Mucosa of descending colon (tissue), 3 donors: ENCODE measurements at regions not wholly inside any gene's neighbourhood (a gene's known extent, or its start where the extent isn't known, plus 50 kb on each side); places are given as distances from the start of the nearest gene placed in this dataset.

ENCODE experiments used
- ATAC-seq: fragments of 200-7000 bp; cut with Tn5 transposase; one replicate; pipeline ENCODE4 v1.9.1; 2020; ENCODE audit warnings: mild to moderate bottlenecking, moderate library complexity
- DNase-seq, 3 donors: peaks; one replicate each; pipeline ENCODE4 v3.0.0-alpha.2; 2020
- H3K36me3 ChIP-seq: fragments of 200-600 bp; one replicate; pipeline ENCODE4 v1.8.0; 2021; ENCODE audit warnings: low read depth, mild to moderate bottlenecking
- H3K4me1 ChIP-seq: fragments of 200-600 bp; one replicate; pipeline ENCODE4 v1.8.0; 2021; ENCODE audit warnings: low read depth, mild to moderate bottlenecking
- H3K4me3 ChIP-seq: fragments of 200-600 bp; one replicate; pipeline ENCODE4 v1.8.0; 2021; ENCODE audit warnings: mild to moderate bottlenecking
- H3K9me3 ChIP-seq: fragments of 200-600 bp; one replicate; pipeline ENCODE4 v1.8.0; 2021; ENCODE audit warnings: mild to moderate bottlenecking
- intact Hi-C, 2 donors: fragments of 100-400 bp; cut with DNase I in 1 of 2; cut with micrococcal nuclease in 1 of 2; formaldehyde crosslinking; loops; one replicate each; pipeline versions ENCODE4 v1.11.0 to v1.11.1; 2022; cut with DNase I, micrococcal nuclease
- TF ChIP-seq, protein P1 (sequence below): fragments of 200-600 bp; IDR thresholded peaks from one replicate; pipeline ENCODE4 v1.8.0; 2022; ENCODE audit warnings: antibody characterized with exemption, mild to moderate bottlenecking
- donor health status: DM: no; HTN: no; CAD: no; lungs with moderate emphysema.
- donor health status: DM: no; HTN: no; CAD: no.
- donor health status: DM: no; HTN: yes; CAD: no.

DNA sequence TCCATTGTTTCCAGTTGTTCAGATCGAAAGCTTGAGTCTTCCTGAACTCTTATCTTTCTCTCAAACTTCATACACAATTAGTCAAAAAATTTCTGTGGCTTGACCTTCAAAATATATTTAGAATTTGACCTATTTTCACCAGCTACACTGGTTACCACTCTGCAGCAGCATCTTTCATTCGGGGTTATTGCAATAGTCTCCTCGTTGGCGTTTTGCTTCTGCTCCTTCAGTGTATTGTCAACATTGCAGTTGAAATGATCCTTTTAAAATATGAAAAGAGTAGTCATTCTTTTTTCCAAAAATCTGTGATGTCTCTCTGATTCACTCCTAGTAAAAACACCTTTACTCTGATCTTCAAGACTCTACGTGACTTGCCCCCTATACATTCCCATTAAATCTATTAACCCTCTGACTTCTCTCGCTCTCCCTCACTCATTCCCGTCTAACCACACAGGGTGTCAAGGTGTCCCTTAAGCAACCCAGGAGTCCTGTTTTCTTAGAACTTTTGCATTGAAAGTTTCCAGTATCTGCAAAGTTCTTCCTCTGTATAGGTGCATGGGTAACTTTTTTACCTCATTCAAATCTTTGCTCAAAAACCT is 480.2 kb upstream of the B3GALT2 start:
- no peak overlapping the region for H3K4me3 ChIP-seq
- no peaks in the 10 kb centered on the region for H3K9me3 ChIP-seq
- H3K36me3 ChIP-seq: no peaks in the 10 kb centered on the region
- ATAC-seq (no peak), DNase-seq (no peak)
- TF ChIP-seq, protein P1, sequence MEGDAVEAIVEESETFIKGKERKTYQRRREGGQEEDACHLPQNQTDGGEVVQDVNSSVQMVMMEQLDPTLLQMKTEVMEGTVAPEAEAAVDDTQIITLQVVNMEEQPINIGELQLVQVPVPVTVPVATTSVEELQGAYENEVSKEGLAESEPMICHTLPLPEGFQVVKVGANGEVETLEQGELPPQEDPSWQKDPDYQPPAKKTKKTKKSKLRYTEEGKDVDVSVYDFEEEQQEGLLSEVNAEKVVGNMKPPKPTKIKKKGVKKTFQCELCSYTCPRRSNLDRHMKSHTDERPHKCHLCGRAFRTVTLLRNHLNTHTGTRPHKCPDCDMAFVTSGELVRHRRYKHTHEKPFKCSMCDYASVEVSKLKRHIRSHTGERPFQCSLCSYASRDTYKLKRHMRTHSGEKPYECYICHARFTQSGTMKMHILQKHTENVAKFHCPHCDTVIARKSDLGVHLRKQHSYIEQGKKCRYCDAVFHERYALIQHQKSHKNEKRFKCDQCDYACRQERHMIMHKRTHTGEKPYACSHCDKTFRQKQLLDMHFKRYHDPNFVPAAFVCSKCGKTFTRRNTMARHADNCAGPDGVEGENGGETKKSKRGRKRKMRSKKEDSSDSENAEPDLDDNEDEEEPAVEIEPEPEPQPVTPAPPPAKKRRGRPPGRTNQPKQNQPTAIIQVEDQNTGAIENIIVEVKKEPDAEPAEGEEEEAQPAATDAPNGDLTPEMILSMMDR: no peak
- no peaks in the 10 kb centered on the region for H3K4me1 ChIP-seq
- intact Hi-C loops: no loop called here

DNA sequence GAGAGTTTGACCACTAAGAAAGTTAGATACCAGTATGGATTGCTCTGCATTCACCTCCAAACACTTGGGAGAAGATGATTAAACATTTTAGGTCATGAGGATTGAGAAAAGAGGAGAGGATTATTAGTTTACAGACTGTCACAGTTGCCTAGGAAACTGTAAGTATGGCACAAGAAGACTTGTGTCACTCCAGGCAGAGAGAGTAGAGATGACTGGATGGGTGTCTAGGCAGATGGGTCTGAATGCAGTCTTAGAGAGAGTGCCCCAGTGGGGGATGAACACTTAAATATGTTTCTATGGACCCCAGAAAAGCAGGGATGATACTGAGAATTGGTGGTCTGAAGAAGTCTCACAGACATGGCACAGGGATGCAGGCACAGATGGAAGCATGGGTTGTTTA is 477.6 kb upstream of the B3GALT2 start:
- no peak for DNase-seq
- Histone ChIP-seq H3K4me1 (no peaks in the 10 kb centered on the region), H3K36me3 (no peaks in the 10 kb centered on the region), H3K9me3 (no peaks in the 10 kb centered on the region), H3K4me3 (no peak overlapping the region)
- TF ChIP-seq, protein P1: no peak
- intact Hi-C loops: no loop called here
- no peak for ATAC-seq

DNA sequence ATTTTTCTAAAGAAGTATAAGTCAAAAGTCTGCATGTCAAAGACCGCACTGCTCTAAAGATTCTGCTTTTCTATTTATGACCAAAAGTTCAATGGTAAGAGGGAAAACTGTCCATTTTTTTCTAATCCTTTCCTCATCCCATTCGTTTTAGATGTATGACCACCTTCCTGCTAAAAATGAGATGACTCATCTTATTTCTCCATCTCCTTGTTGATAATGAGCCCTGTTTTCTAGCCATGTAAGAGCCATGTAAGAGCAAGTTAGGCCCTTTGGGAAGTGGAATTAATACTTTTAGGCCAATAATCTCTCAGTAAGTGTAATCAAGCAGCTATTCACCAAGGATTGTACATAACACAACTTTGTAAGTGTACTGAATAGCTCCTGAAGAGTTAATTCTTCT is 475.6 kb upstream of the B3GALT2 start:
- no peak for ATAC-seq
- Histone ChIP-seq H3K4me1 (no peaks in the 10 kb centered on the region), H3K9me3 (no peaks in the 10 kb centered on the region), H3K36me3 (no peaks in the 10 kb centered on the region), H3K4me3 (no peak overlapping the region)
- no peak for DNase-seq
- intact Hi-C loops: no loop called here
- TF ChIP-seq, protein P1: no peak

DNA sequence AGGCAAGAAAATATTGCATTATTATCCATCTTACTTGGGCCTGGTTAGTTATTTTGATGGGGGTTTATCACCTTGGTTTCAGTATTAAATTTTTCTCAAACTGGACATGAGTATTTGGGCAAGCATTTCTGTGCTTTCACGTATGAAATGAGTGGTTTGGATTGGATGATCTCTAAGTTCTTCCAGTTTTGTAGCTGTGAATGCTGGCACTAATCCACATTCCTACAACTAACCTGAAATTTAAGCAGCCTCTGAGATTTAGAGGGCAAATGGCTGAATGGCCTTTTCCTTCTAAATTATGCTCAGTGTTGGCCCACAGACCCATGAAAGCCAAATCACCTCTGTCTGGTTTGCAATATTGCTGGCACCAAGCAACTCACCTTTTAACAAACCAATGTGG is 475.0 kb upstream of the B3GALT2 start:
- intact Hi-C loops: no loop called here
- no peak for ATAC-seq
- TF ChIP-seq, protein P1: no peak
- H3K9me3 ChIP-seq: no peaks in the 10 kb centered on the region
- no peaks in the 10 kb centered on the region for H3K4me1 ChIP-seq
- DNase-seq: no peak
- no peaks in the 10 kb centered on the region for H3K36me3 ChIP-seq
- H3K4me3 ChIP-seq: no peak overlapping the region

DNA sequence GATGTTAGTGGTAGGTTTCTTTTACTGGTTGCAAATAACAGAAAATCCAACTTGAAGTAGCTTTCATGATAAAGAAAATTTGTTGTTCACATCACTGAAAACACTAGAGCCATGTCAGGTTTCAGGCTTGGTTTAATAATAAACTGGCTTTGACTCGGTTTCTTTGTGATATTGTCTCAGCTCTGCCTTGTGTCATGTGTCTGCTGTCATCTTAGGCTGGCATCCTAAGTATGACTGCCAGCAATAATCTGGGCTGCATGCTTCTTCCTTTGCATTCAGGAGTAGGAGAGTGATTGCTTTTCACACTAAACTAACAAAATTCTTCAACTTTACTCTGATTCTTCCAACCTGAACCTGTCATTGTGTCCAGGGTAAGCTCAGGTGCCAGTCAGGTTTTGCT is 474.0 kb upstream of the B3GALT2 start:
- ATAC-seq (no peak), DNase-seq (no peak)
- Histone ChIP-seq H3K4me1 (no peaks in the 10 kb centered on the region), H3K9me3 (no peaks in the 10 kb centered on the region), H3K4me3 (no peak overlapping the region), H3K36me3 (no peaks in the 10 kb centered on the region)
- intact Hi-C loops: no loop called here
- TF ChIP-seq, protein P1: no peak

DNA sequence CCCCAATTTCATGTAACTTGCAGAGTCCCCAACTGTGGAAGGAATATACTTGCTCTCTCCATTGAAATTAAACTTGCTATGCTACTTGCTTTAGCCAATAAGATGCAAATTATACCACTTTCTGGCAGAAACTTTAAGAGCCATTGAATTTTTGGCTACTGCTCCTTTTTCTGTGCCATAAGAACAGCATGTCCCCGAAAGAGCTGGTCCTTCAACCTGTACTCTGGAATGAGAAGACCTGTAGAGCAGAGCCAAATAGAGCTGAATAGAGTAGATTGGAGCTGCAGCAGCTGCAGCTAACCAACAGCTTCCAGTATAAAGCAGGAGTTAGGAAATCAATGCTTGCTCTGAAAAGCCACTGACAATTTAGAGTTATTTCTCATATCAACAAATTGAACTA is 472.3 kb upstream of the B3GALT2 start:
- TF ChIP-seq, protein P1: no peak
- Histone ChIP-seq H3K4me3 (no peak overlapping the region), H3K9me3 (peaks cover 10% of the 10 kb centered on the region), H3K4me1 (no peaks in the 10 kb centered on the region), H3K36me3 (no peaks in the 10 kb centered on the region)
- ATAC-seq (no peak), DNase-seq (no peak)
- intact Hi-C loops: no loop called here
